ENCODE measurements at regions not wholly inside any gene's neighbourhood (a gene's known extent, or its start where the extent isn't known, plus 50 kb on each side); places are given as distances from the start of the nearest gene placed in this dataset.

- TF ChIP-seq CTCF (IDR thresholded peaks at IDR 0.05) (no peak), POLR2A (IDR thresholded peaks at IDR 0.05) (no peak), POLR2AphosphoS5 (IDR thresholded peaks at IDR 0.05) (no peak)
Observed at GRCh38 chr10:18830277-18830676, 171.0 kb downstream of the ARL5B start.
